IMR-90 (cell line): ENCODE measurements at regions not wholly inside any gene's neighbourhood (a gene's known extent, or its start where the extent isn't known, plus 50 kb on each side); places are given as distances from the start of the nearest gene placed in this dataset.

Experiments used
- ATAC-seq: fragments of 200-7000 bp; cut with Tn5 transposase; 2 replicates; pipeline ENCODE4 v1.9.1; 2020; ENCODE audit warnings: low read depth, mild to moderate bottlenecking, moderate library complexity
- BruUV-seq: library from RNA; stranded (reverse); fragments of 400-500 nt; replicated peaks from 2 replicates; lab custom pipeline; 2021; lab: Mats Ljungman, UMichigan
- CTCF ChIA-PET: fragments of 300-600 bp; formaldehyde crosslinking; extraction: SDS; loops from one replicate; lab custom pipeline; 2021; ENCODE audit warnings: antibody characterized with exemption; lab: Yijun Ruan, JAX
- POLR2A ChIA-PET: fragments of 300-600 bp; sonication (Branson Sonifier 250); formaldehyde crosslinking; loops from one replicate; lab custom pipeline; 2022; ENCODE audit warnings: antibody characterized with exemption; ENCODE audit not compliant: unreplicated experiment; lab: Charles Lee
- DNase-seq: peaks from one replicate; pipeline ENCODE4 v3.0.0; 2013
- H2AFZ ChIP-seq: replicated peaks from 2 replicates; pipeline ENCODE3; 2013; ENCODE audit warnings: low read length, mild to moderate bottlenecking; ENCODE audit not compliant: poor library complexity
- H2AK5ac ChIP-seq: 2 replicates; pipeline ENCODE4 v1.6.1; 2013; ENCODE audit warnings: low read depth, low read length, inconsistent platforms
- H2AK9ac ChIP-seq: replicated peaks from 2 replicates; pipeline ENCODE3; 2013; ENCODE audit warnings: mild to moderate bottlenecking, low read depth, low read length, moderate library complexity; ENCODE audit not compliant: poor library complexity
- H2BK120ac ChIP-seq: 2 replicates; pipeline ENCODE4 v1.6.1; 2013; ENCODE audit warnings: low read depth, low read length, inconsistent platforms
- H2BK15ac ChIP-seq: 3 replicates; pipeline ENCODE4 v1.6.1; 2013; ENCODE audit warnings: low read depth, low read length, inconsistent platforms
- H2BK20ac ChIP-seq: 2 replicates; pipeline ENCODE4 v1.6.1; 2013; ENCODE audit warnings: low read depth, mild to moderate bottlenecking, inconsistent platforms, low read length, moderate library complexity
- H2BK5ac ChIP-seq: 2 replicates; pipeline ENCODE4 v1.6.1; 2013; ENCODE audit warnings: mild to moderate bottlenecking, low read depth, low read length, inconsistent platforms; ENCODE audit not compliant: poor library complexity, severe bottlenecking
- H3K14ac ChIP-seq: replicated peaks from 2 replicates; pipeline ENCODE4 v1.6.1; 2013; ENCODE audit warnings: low read depth, low read length, inconsistent platforms
- H3K18ac ChIP-seq: 2 replicates; pipeline ENCODE4 v1.6.1; 2013; ENCODE audit warnings: low read depth, low read length, control low read depth
- H3K23ac ChIP-seq: 2 replicates; pipeline ENCODE4 v1.6.1; 2013; ENCODE audit warnings: low read depth, low read length, inconsistent platforms
- H3K27ac ChIP-seq: 2 replicates; pipeline ENCODE4 v1.5.1; 2013; ENCODE audit warnings: mild to moderate bottlenecking, control low read depth, low read length; ENCODE audit not compliant: insufficient read depth
- H3K27me3 ChIP-seq: 2 replicates; pipeline ENCODE4 v1.6.1; 2013; ENCODE audit warnings: low read length; ENCODE audit not compliant: control insufficient read depth, insufficient read depth
- H3K36me3 ChIP-seq: 2 replicates; pipeline ENCODE4 v1.6.1; 2013; ENCODE audit warnings: low read length, mixed read lengths; ENCODE audit not compliant: control insufficient read depth, insufficient read depth
- H3K4ac ChIP-seq: 2 replicates; pipeline ENCODE4 v1.6.1; 2013; ENCODE audit warnings: low read depth, low read length, inconsistent platforms
- H3K4me1 ChIP-seq: 2 replicates; pipeline ENCODE4 v1.6.1; 2013; ENCODE audit warnings: low read length, mixed read lengths; ENCODE audit not compliant: control insufficient read depth, insufficient read depth
- H3K4me2 ChIP-seq: 2 replicates; pipeline ENCODE4 v1.6.1; 2013; ENCODE audit warnings: low read depth, mild to moderate bottlenecking, control low read depth, low read length, moderate library complexity
- H3K4me3 ChIP-seq: 2 replicates; pipeline ENCODE4 v1.5.1; 2013; ENCODE audit warnings: low read depth, mild to moderate bottlenecking, control low read depth, low read length, moderate library complexity; ENCODE audit not compliant: insufficient read depth
- H3K56ac ChIP-seq: 2 replicates; pipeline ENCODE4 v1.6.1; 2013; ENCODE audit warnings: low read length, inconsistent platforms; ENCODE audit not compliant: insufficient read depth; ENCODE audit errors: extremely low read depth
- H3K79me1 ChIP-seq, 2 experiments: 2 replicates each; pipeline ENCODE4 v1.6.1; 2013; ENCODE audit warnings: low read length in 2 of 2, inconsistent platforms in 1 of 2, low read depth in 1 of 2
- H3K9ac ChIP-seq: 2 replicates; pipeline ENCODE4 v1.6.1; 2013; ENCODE audit warnings: low read depth, low read length, control low read depth
- H3K9me1 ChIP-seq: 2 replicates; pipeline ENCODE4 v1.6.1; 2013; ENCODE audit warnings: low read length, inconsistent platforms; ENCODE audit not compliant: insufficient read depth
- H3K9me3 ChIP-seq: 2 replicates; pipeline ENCODE4 v1.6.1; 2013; ENCODE audit warnings: low read length; ENCODE audit not compliant: control insufficient read depth, insufficient read depth
- H4K20me1 ChIP-seq: 2 replicates; pipeline ENCODE4 v1.6.1; 2013; ENCODE audit warnings: low read length, inconsistent platforms; ENCODE audit not compliant: insufficient read depth
- H4K5ac ChIP-seq: 2 replicates; pipeline ENCODE4 v1.6.1; 2013; ENCODE audit warnings: mild to moderate bottlenecking, low read depth, low read length, control low read depth
- H4K8ac ChIP-seq, 2 experiments: 2 replicates each; pipeline ENCODE4 v1.6.1; 2013; ENCODE audit warnings: low read depth in 2 of 2, low read length in 2 of 2, control low read depth in 1 of 2, inconsistent platforms in 1 of 2
- H4K91ac ChIP-seq: 2 replicates; pipeline ENCODE4 v1.6.1; 2013; ENCODE audit warnings: low read depth, low read length, inconsistent platforms; ENCODE audit not compliant: insufficient read depth
- CEBPB ChIP-seq: IDR thresholded peaks from 2 replicates; pipeline ENCODE4 v1.6.1; 2012; ENCODE audit warnings: low read depth, low read length, improper control_type of control experiment
- CHD1 ChIP-seq: IDR thresholded peaks from 2 replicates; pipeline ENCODE4 v1.6.1; 2012; ENCODE audit warnings: low read depth, low read length, improper control_type of control experiment
- FOS ChIP-seq: fragments of 150-350 bp; IDR thresholded peaks from 2 replicates; pipeline ENCODE4 v1.6.1; 2016; ENCODE audit warnings: low read depth, low read length
- MAZ ChIP-seq: IDR thresholded peaks from 2 replicates; pipeline ENCODE4 v1.6.1; 2012; ENCODE audit warnings: low read depth, mild to moderate bottlenecking, low read length, improper control_type of control experiment, moderate library complexity, borderline replicate concordance
- POLR2A ChIP-seq: IDR thresholded peaks from 2 replicates; pipeline ENCODE4 v1.6.1; 2012; ENCODE audit warnings: mild to moderate bottlenecking, low read depth, low read length
- RAD21 ChIP-seq: IDR thresholded peaks from 2 replicates; pipeline ENCODE4 v1.6.1; 2012; ENCODE audit warnings: low read length, improper control_type of control experiment
- RCOR1 ChIP-seq: IDR thresholded peaks from 2 replicates; pipeline ENCODE4 v1.6.1; 2012; ENCODE audit warnings: mild to moderate bottlenecking, low read length, improper control_type of control experiment; ENCODE audit not compliant: insufficient replicate concordance
- SMC3 ChIP-seq: fragments of 150-350 bp; IDR thresholded peaks from 2 replicates; pipeline ENCODE4 v1.6.1; 2016; ENCODE audit warnings: low read depth, mild to moderate bottlenecking, antibody characterized with exemption, low read length, moderate library complexity
- WGBS, 2 experiments: methylation state at CpG; one replicate each; pipeline versions ENCODE4 v1.1.5 to v1.1.7; 2013; ENCODE audit warnings: missing lambda C conversion rate in 2 of 2; ENCODE audit not compliant: insufficient read length in 1 of 2; ENCODE audit errors: extremely low coverage in 2 of 2; 5-methylcytosine and 5-hydroxymethylcytosine counted together
- dilution Hi-C: fragments of 300-500 bp; cut with HindIII; formaldehyde crosslinking; loops from one replicate; pipeline ENCODE4 v1.14.3; 2018; ENCODE audit warnings: low sequenced_read_pairs; ENCODE audit not compliant: unreplicated experiment
- in situ Hi-C: fragments of 300-500 bp; cut with MboI; formaldehyde crosslinking; loops from 3 replicates; pipeline ENCODE4 v1.14.3; 2019; ENCODE audit warnings: low sequenced_read_pairs, inconsistent platforms, mixed read lengths
- intact Hi-C: fragments of 100-400 bp; cut with micrococcal nuclease; formaldehyde crosslinking; loops from 2 replicates; pipeline ENCODE4 v1.10.0; 2022
- TF ChIP-seq, protein P1 (sequence below): fragments of 150-350 bp; IDR thresholded peaks from 2 replicates; pipeline ENCODE4 v1.6.1; 2017; ENCODE audit warnings: mild to moderate bottlenecking, antibody characterized with exemption, low read length, low read depth
- TF ChIP-seq, protein P2 (sequence below): fragments of 150-350 bp; IDR thresholded peaks from 2 replicates; pipeline ENCODE4 v1.6.1; 2016; ENCODE audit warnings: low read depth, mild to moderate bottlenecking, low read length, moderate library complexity, borderline replicate concordance

DNA sequence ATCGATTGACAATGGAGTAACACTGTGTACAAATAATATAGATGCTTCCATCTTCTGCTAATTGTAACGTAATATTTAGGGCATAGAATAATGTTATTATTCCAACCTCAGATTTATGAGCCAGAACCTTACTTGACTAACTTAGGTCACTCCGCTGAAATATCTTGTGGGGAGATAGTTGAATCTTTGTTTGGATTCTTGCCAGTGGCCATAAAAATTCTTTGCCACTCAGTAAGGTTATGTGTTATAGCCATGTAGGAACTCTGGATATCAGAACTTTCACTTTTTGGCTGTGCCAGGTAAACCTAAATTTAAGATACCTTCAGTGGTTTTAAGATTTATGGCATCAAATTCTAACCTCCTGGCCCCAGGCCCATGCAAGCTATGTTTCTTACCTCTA lies 197.6 kb downstream of the WDR11 start:
- H3K4me2 ChIP-seq = no peak overlapping the region
- H3K27me3 ChIP-seq = no peaks in the 10 kb centered on the region
- no peak overlapping the region for H2BK120ac ChIP-seq
- no peaks in the 10 kb centered on the region for H3K9me1 ChIP-seq
- H2AFZ ChIP-seq = no peak overlapping the region
- no peak overlapping the region for H2BK20ac ChIP-seq
- no peak overlapping the region for H4K5ac ChIP-seq
- ChIA-PET CTCF (no interaction called here), POLR2A (no interaction called here)
- H3K23ac ChIP-seq = no peak overlapping the region
- DNase-seq (no peak), ATAC-seq (no peak)
- H3K4ac ChIP-seq = no peak overlapping the region
- no peaks in the 10 kb centered on the region for H3K79me1 ChIP-seq
- no peak overlapping the region for H4K8ac ChIP-seq
- no peaks in the 10 kb centered on the region for H3K4me1 ChIP-seq
- no peak overlapping the region for H2AK5ac ChIP-seq
- no peak overlapping the region for H2BK15ac ChIP-seq
- H2AK9ac ChIP-seq = no peak overlapping the region
- peaks cover 4% of the 10 kb centered on the region; the same call in 1 of the 2 replicates for H3K9me3 ChIP-seq
- no peak overlapping the region for H3K4me3 ChIP-seq
- H4K20me1 ChIP-seq = no peaks in the 10 kb centered on the region
- no peak overlapping the region for H2BK5ac ChIP-seq
- H3K56ac ChIP-seq = no peak overlapping the region
- WGBS, 2 experiments = no CpG with 5 or more reads among the region's 3 CpGs
- H3K14ac ChIP-seq = no peak overlapping the region
- H3K18ac ChIP-seq = no peak overlapping the region
- H3K27ac ChIP-seq = no peak overlapping the region
- H3K9ac ChIP-seq = no peak overlapping the region
- H4K91ac ChIP-seq = no peak overlapping the region
- in situ Hi-C loops = no loop called here
- TF ChIP-seq RAD21 = no peak
- no peak for TF ChIP-seq POLR2A
- no peak for TF ChIP-seq SMC3
- TF ChIP-seq, protein P1, sequence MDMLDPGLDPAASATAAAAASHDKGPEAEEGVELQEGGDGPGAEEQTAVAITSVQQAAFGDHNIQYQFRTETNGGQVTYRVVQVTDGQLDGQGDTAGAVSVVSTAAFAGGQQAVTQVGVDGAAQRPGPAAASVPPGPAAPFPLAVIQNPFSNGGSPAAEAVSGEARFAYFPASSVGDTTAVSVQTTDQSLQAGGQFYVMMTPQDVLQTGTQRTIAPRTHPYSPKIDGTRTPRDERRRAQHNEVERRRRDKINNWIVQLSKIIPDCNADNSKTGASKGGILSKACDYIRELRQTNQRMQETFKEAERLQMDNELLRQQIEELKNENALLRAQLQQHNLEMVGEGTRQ = no peak
- TF ChIP-seq, protein P2, sequence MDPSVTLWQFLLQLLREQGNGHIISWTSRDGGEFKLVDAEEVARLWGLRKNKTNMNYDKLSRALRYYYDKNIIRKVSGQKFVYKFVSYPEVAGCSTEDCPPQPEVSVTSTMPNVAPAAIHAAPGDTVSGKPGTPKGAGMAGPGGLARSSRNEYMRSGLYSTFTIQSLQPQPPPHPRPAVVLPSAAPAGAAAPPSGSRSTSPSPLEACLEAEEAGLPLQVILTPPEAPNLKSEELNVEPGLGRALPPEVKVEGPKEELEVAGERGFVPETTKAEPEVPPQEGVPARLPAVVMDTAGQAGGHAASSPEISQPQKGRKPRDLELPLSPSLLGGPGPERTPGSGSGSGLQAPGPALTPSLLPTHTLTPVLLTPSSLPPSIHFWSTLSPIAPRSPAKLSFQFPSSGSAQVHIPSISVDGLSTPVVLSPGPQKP = no peak
- no peak for TF ChIP-seq RCOR1
- no peak for TF ChIP-seq FOS
- no peak for TF ChIP-seq MAZ
- TF ChIP-seq CHD1 = no peak
- TF ChIP-seq CEBPB = no peak
- no peaks in the 10 kb centered on the region for H3K36me3 ChIP-seq
- BruUV-seq = no TSS peak
- dilution Hi-C loops = no loop called here
- intact Hi-C loops = no loop called here
